AG04450 (cell line): ENCODE measurements at regions not wholly inside any gene's neighbourhood (a gene's known extent, or its start where the extent isn't known, plus 50 kb on each side); places are given as distances from the start of the nearest gene placed in this dataset.

Source experiments
- CTCF ChIA-PET: fragments of 300-600, 350-600 bp; formaldehyde crosslinking; extraction: SDS; loops from one replicate; lab custom pipeline; 2022; ENCODE audit warnings: antibody characterized with exemption, inconsistent platforms; lab: Charles Lee
- POLR2A ChIA-PET: fragments of 350-600 bp; formaldehyde crosslinking; extraction: SDS; loops from one replicate; lab custom pipeline; 2021; ENCODE audit warnings: antibody characterized with exemption, inconsistent platforms; lab: Yijun Ruan, JAX
- DNase-seq: peaks from one replicate; pipeline ENCODE4 v3.0.0-alpha.2; 2011; ENCODE audit warnings: low read depth, low spot score
- H3K27ac ChIP-seq: one replicate; pipeline ENCODE4 v1.5.1; 2012; ENCODE audit warnings: low read depth, low read length, control low read depth
- H3K27me3 ChIP-seq: one replicate; pipeline ENCODE4 v1.6.0; 2012; ENCODE audit warnings: low read length; ENCODE audit not compliant: control insufficient read depth, insufficient read depth
- H3K4me3 ChIP-seq: 2 replicates; pipeline ENCODE4 v1.5.1; 2011; ENCODE audit warnings: mild to moderate bottlenecking, low read depth, low read length, control low read depth
- H3K9me3 ChIP-seq: 2 replicates; pipeline ENCODE4 v1.5.1; 2012; ENCODE audit warnings: low read length; ENCODE audit not compliant: control insufficient read depth, insufficient read depth
- CTCF ChIP-seq: IDR thresholded peaks from 2 replicates; pipeline ENCODE4 v1.5.1; 2011; ENCODE audit warnings: low read depth, low read length, control low read depth, inconsistent platforms

GRCh38 chr2:134070281-134070741 lies 183.6 kb upstream of the MGAT5 start:
- peaks cover 2% of the 10 kb centered on the region for H3K9me3 ChIP-seq
- H3K27me3 ChIP-seq = peaks cover 4% of the 10 kb centered on the region
- ChIA-PET CTCF (no interaction called here), POLR2A (no interaction called here)
- H3K27ac ChIP-seq = no peak overlapping the region
- TF ChIP-seq CTCF = no peak
- no peak for DNase-seq
- H3K4me3 ChIP-seq = no peak overlapping the region

GRCh38 chr2:134072341-134072740 lies 181.5 kb upstream of the MGAT5 start:
- peaks cover 15% of the 10 kb centered on the region for H3K9me3 ChIP-seq
- ChIA-PET POLR2A (interaction anchor here (0.7 kb wide), 1 partner anchor 1093 kb away, joined by 4 read pairs; no protein-coding TSS in a partner anchor), CTCF (interaction anchor here (0.7 kb wide), 1 partner anchor 398 kb away, joined by 3 read pairs; no protein-coding TSS in a partner anchor)
- TF ChIP-seq CTCF = no peak
- no peak for DNase-seq
- no peak overlapping the region for H3K27ac ChIP-seq
- H3K4me3 ChIP-seq = no peak overlapping the region
- H3K27me3 ChIP-seq = peaks cover 9% of the 10 kb centered on the region

- no peak for DNase-seq
- ChIA-PET CTCF (interaction anchor here (0.6 to 1.1 kb wide), 4 partner anchors 9 to 399 kb away, joined by 3 to 6 read pairs (median 5); no protein-coding TSS in a partner anchor), POLR2A (interaction anchor here (0.7 kb wide), 1 partner anchor 1093 kb away, joined by 4 read pairs; no protein-coding TSS in a partner anchor)
- Histone ChIP-seq H3K27me3 (peaks cover 9% of the 10 kb centered on the region), H3K27ac (no peak overlapping the region), H3K4me3 (no peak overlapping the region), H3K9me3 (peaks cover 15% of the 10 kb centered on the region)
- no peak for TF ChIP-seq CTCF
Measured at GRCh38 chr2:134073023-134073422, 180.8 kb upstream of the MGAT5 start.

GRCh38 chr2:134074619-134075018 lies 179.3 kb upstream of the MGAT5 start:
- no peak for TF ChIP-seq CTCF
- CTCF ChIA-PET = no interaction called here
- peaks cover 7% of the 10 kb centered on the region for H3K27me3 ChIP-seq
- no peak for DNase-seq
- POLR2A ChIA-PET = no interaction called here
- H3K9me3 ChIP-seq = peaks cover 15% of the 10 kb centered on the region
- no peak overlapping the region for H3K27ac ChIP-seq
- H3K4me3 ChIP-seq = no peak overlapping the region

GRCh38 chr2:134075204-134075603 lies 178.7 kb upstream of the MGAT5 start:
- Histone ChIP-seq H3K27ac (no peak overlapping the region), H3K27me3 (peaks cover 7% of the 10 kb centered on the region), H3K9me3 (peaks cover 15% of the 10 kb centered on the region), H3K4me3 (no peak overlapping the region)
- TF ChIP-seq CTCF = no peak
- ChIA-PET CTCF (no interaction called here), POLR2A (no interaction called here)
- DNase-seq = no peak
